C4-2B (cell line): ENCODE measurements at regions not wholly inside any gene's neighbourhood (a gene's known extent, or its start where the extent isn't known, plus 50 kb on each side); places are given as distances from the start of the nearest gene placed in this dataset.

Source experiments
- H3K27ac ChIP-seq: fragments of 450-650 bp; 2 replicates; pipeline ENCODE4 v1.5.1; 2017
- CTCF ChIP-seq: fragments of 450-650 bp; conservative IDR thresholded peaks from 2 replicates; pipeline ENCODE4 v1.5.1; 2017; ENCODE audit warnings: mild to moderate bottlenecking
- ZFX ChIP-seq: fragments of 450-650 bp; IDR thresholded peaks from 2 replicates; pipeline ENCODE4 v1.6.1; 2017

GRCh38 chr4:8922481-8922880 is 50.8 kb upstream of the HMX1 start:
- H3K27ac ChIP-seq: no peak overlapping the region

GRCh38 chr4:8921465-8921864 is 49.8 kb upstream of the HMX1 start:
- TF ChIP-seq ZFX: no peak
- no peak for TF ChIP-seq CTCF
- no peak overlapping the region for H3K27ac ChIP-seq

More at GRCh38 chr4:8922481-8922880, 50.8 kb upstream of the HMX1 start:
- no peak for TF ChIP-seq ZFX
- TF ChIP-seq CTCF: no peak
